Tibial artery (tissue), 4 donors: ENCODE measurements at regions not wholly inside any gene's neighbourhood (a gene's known extent, or its start where the extent isn't known, plus 50 kb on each side); places are given as distances from the start of the nearest gene placed in this dataset.

Experiments used
- DNase-seq, 2 donors: peaks; one replicate each; pipeline ENCODE4 v3.0.0-alpha.2; 2019
- H3K27ac ChIP-seq, 2 donors: fragments of 200-600 bp; sonication (generic) in 1 of 2; 1 replicate in 1 of 2; 2 replicates in 1 of 2; pipeline ENCODE4 v1.5.1; 2018 to 2019; ENCODE audit warnings: mild to moderate bottlenecking in 1 of 2
- H3K27me3 ChIP-seq, 2 donors: fragments of 200-600 bp; sonication (generic) in 1 of 2; one replicate each; pipeline versions ENCODE4 v1.5.1 to v1.6.0; 2016 to 2019
- H3K36me3 ChIP-seq, 3 donors: fragments of 200-600 bp; sonication (generic) in 2 of 3; one replicate each; pipeline ENCODE4 v1.5.1; 2016 to 2019; ENCODE audit warnings: mild to moderate bottlenecking in 2 of 3
- H3K4me1 ChIP-seq, 4 donors: fragments of 200-600 bp; sonication (generic) in 2 of 4; 1 replicate in 3 of 4; 2 replicates in 1 of 4; pipeline ENCODE4 v1.5.1; 2016 to 2019
- H3K4me3 ChIP-seq, 2 donors: fragments of 200-600 bp; sonication (generic) in 1 of 2; 1 replicate in 1 of 2; 2 replicates in 1 of 2; pipeline ENCODE4 v1.5.1; 2018 to 2019; ENCODE audit warnings: mild to moderate bottlenecking in 2 of 2
- H3K9me3 ChIP-seq, 3 donors: fragments of 200-600 bp; sonication (generic) in 1 of 3; one replicate each; pipeline ENCODE4 v1.5.1; 2016 to 2019
- intact Hi-C: fragments of 100-400 bp; cut with DNase I; formaldehyde crosslinking; loops from one replicate; pipeline ENCODE4 v1.15.0; 2023; ENCODE audit warnings: low total_unique reads
- TF ChIP-seq, protein P1 (sequence below), 2 experiments: fragments of 200-600 bp in 1 of 2; fragments of 450-650 bp in 1 of 2; IDR thresholded peaks; one replicate each; pipeline ENCODE4 v1.5.1; 2017 to 2019; ENCODE audit warnings: antibody characterized with exemption in 2 of 2, mild to moderate bottlenecking in 1 of 2, moderate library complexity in 1 of 2

DNA sequence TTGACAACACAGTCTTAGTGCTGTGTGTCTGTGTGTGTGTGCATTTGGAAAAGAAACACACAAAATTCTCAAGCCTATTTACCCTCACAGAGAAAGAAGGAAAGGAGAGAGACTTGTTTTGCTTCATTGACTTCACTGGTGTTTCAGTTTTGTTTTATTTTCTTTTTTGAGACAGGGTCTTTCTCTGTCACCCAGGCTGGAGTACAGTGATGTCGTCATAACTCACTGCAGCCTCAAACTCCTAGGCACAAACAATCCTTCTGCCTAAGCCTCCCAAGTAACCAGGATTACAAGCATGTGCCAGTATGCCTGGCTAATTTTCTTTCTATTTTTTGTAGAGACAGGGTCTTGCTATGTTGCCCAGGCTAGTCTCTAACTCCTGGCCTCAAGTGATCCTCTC lies 636.9 kb downstream of the TAFA4 start:
- H3K9me3 ChIP-seq: no peaks in the 10 kb centered on the region
- H3K4me3 ChIP-seq: no peak overlapping the region
- intact Hi-C loops: no loop called here
- DNase-seq: no peak
- H3K36me3 ChIP-seq: no peaks in the 10 kb centered on the region
- H3K27ac ChIP-seq: no peak overlapping the region
- TF ChIP-seq, protein P1, sequence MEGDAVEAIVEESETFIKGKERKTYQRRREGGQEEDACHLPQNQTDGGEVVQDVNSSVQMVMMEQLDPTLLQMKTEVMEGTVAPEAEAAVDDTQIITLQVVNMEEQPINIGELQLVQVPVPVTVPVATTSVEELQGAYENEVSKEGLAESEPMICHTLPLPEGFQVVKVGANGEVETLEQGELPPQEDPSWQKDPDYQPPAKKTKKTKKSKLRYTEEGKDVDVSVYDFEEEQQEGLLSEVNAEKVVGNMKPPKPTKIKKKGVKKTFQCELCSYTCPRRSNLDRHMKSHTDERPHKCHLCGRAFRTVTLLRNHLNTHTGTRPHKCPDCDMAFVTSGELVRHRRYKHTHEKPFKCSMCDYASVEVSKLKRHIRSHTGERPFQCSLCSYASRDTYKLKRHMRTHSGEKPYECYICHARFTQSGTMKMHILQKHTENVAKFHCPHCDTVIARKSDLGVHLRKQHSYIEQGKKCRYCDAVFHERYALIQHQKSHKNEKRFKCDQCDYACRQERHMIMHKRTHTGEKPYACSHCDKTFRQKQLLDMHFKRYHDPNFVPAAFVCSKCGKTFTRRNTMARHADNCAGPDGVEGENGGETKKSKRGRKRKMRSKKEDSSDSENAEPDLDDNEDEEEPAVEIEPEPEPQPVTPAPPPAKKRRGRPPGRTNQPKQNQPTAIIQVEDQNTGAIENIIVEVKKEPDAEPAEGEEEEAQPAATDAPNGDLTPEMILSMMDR (IDR thresholded peaks at IDR 0.05): no peak
- H3K4me1 ChIP-seq: no peaks in the 10 kb centered on the region
- no peaks in the 10 kb centered on the region for H3K27me3 ChIP-seq

DNA sequence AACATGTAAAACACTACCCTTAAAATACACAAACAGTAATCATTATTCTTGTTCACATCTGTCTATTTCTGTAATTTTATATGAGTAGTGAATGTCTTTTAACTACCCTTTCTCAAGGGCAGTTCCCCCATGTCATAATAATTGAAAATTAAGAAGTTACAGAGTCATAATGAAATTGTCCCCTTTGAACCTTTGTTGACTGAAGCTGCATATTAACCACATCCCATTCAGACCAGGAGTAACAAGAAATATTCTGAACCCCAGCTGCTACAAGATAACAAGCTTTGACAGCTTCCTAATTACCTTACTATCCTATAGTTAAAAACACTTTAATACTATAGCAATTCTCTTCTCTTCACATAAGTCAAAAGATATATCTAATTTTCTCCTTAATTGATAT lies 635.9 kb upstream of the SUCLG2 start:
- no peaks in the 10 kb centered on the region for H3K27me3 ChIP-seq
- no peaks in the 10 kb centered on the region for H3K36me3 ChIP-seq
- H3K9me3 ChIP-seq: no peaks in the 10 kb centered on the region
- intact Hi-C loops: no loop called here
- H3K4me3 ChIP-seq: no peak overlapping the region
- no peak overlapping the region for H3K27ac ChIP-seq
- TF ChIP-seq, protein P1 (IDR thresholded peaks at IDR 0.05): no peak
- DNase-seq: no peak
- no peaks in the 10 kb centered on the region for H3K4me1 ChIP-seq

DNA sequence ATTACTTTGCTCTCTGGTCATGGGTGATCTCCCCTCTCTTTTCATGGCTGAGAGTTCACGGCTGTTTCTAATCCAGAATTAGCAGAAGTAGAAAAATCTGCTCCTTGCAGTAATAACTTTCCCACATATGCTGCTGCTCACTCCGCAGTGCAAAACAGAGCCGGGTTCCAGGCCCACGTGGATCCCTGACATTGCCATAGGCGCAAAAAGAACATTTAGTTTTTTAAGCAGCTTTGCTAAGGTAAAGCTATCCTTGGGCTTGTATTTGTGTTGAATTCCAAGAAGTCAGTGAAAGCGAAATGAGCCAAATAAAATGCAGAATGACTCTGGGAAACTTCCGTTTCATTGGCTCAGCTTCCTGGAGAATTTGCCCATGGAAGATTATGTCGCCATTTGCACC lies 633.7 kb upstream of the SUCLG2 start:
- Histone ChIP-seq H3K9me3 (no peaks in the 10 kb centered on the region), H3K4me1 (no peaks in the 10 kb centered on the region), H3K27me3 (no peaks in the 10 kb centered on the region), H3K4me3 (no peak overlapping the region), H3K36me3 (no peaks in the 10 kb centered on the region), H3K27ac (no peak overlapping the region)
- intact Hi-C loops: no loop called here
- no peak for DNase-seq
- TF ChIP-seq, protein P1 (IDR thresholded peaks at IDR 0.05): no peak

GRCh38 chr3:68287101-68287500 lies 632.7 kb upstream of the SUCLG2 start:
- Histone ChIP-seq H3K4me1 (no peaks in the 10 kb centered on the region), H3K4me3 (no peak overlapping the region), H3K36me3 (no peaks in the 10 kb centered on the region), H3K27ac (no peak overlapping the region), H3K27me3 (no peaks in the 10 kb centered on the region), H3K9me3 (no peaks in the 10 kb centered on the region)
- TF ChIP-seq, protein P1 (IDR thresholded peaks at IDR 0.05): no peak
- intact Hi-C loops: no loop called here
- no peak for DNase-seq

- intact Hi-C loops: no loop called here
- H3K36me3 ChIP-seq: no peaks in the 10 kb centered on the region
- no peaks in the 10 kb centered on the region for H3K9me3 ChIP-seq
- TF ChIP-seq, protein P1 (IDR thresholded peaks at IDR 0.05): no peak
- H3K4me3 ChIP-seq: no peak overlapping the region
- DNase-seq: no peak
- H3K27me3 ChIP-seq: no peaks in the 10 kb centered on the region
- H3K27ac ChIP-seq: no peak overlapping the region
- H3K4me1 ChIP-seq: no peaks in the 10 kb centered on the region
Observed at GRCh38 chr3:68274286-68274685, 619.9 kb upstream of the SUCLG2 start.

- no peak for DNase-seq
- peaks cover 0 to 11% (median 0%) of the 10 kb centered on the region in 4 donors for H3K4me1 ChIP-seq
- no peaks in the 10 kb centered on the region for H3K27me3 ChIP-seq
- H3K27ac ChIP-seq: no peak overlapping the region
- TF ChIP-seq, protein P1 (IDR thresholded peaks at IDR 0.05): no peak
- H3K4me3 ChIP-seq: no peak overlapping the region
- intact Hi-C loops: no loop called here
- H3K9me3 ChIP-seq: no peaks in the 10 kb centered on the region
- no peaks in the 10 kb centered on the region for H3K36me3 ChIP-seq
Observed at GRCh38 chr3:68271145-68271544, 616.7 kb upstream of the SUCLG2 start.
